DMS153 (cell line): ENCODE measurements at regions not wholly inside any gene's neighbourhood (a gene's known extent, or its start where the extent isn't known, plus 50 kb on each side); places are given as distances from the start of the nearest gene placed in this dataset.

Source experiments
- DNase-seq: peaks from one replicate; lab custom pipeline; 2025; lab: John Stamatoyannopoulos, UW

DNA sequence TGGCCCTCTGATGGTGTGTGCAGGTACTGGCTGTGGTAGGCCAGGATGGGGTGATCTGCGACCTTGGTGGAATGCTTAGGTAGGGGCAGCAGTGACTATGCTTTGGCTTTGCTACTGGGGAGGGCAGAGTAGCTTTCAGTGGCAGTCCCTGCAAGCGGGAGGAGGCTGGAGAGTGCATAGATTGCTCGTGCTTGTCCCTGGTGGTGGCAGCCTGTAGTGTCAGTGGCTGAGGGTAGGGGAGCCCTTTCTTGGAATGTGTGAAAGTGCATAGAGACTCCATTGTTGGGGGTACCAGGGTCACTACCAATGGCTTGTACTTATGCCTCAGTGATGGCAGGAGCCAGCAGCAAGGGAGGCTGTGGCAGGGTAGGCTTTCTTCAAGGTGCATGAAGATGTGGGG is 582.6 kb downstream of the MRPL39 start:
- DNase-seq = no peak

DNA sequence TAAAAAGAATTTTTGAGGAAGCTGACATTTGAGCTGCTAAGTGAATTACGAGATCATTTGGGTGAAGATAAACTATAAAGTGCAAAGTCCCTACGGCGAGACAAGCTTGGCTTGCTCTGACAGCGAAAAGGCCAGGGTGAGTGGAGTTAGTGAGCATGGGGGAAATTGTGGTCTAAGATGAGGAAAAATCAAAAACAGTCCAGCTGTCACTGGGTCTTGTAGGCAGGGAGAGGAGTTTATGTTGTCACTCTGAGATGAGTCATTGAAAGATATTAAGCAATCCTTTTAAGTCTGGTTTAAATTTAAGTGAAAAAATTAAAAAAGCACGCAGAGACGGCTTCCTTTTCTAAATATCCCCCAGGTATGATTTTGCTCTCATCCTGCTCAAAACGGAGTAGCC is 601.9 kb downstream of the MRPL39 start:
- no peak for DNase-seq

DNA sequence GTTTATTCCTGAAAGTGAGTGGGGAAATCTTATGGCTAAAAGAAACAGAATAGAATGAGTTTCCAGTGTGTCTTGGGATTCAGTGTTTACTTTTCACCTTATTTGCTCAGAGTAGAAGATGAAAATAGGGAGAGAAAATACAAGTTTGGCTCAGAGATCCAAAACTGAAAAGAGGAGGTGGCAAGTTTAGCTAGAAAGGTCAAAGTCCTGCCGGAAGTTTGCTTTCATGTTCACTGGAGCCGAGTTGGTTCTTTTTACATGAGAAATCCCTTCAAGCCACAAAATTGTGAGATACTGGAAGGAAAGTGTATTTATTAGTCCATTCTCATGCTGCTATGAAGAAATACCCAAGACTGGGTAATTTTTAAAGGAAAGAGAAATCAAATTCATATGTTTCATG is 604.6 kb downstream of the MRPL39 start:
- no peak for DNase-seq

DNA sequence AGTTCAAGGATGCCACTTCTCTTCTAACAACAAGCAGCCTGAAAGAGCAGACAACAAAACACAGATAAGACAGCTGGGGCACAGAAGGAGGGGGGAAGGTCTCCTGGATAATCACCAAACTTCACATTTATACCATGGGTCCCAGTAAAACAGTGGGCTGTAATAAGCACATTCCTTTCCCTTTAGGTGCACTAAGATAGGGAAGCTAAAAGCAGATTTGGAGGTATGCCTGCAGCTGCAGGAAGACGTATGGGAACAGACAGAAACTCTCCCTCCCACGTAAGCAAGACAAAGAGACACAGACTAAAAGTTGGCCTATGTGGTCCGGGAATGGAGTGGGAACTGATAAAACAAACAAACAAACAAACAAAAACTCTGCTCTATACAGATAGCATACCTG is 612.1 kb downstream of the MRPL39 start:
- no peak for DNase-seq

DNA sequence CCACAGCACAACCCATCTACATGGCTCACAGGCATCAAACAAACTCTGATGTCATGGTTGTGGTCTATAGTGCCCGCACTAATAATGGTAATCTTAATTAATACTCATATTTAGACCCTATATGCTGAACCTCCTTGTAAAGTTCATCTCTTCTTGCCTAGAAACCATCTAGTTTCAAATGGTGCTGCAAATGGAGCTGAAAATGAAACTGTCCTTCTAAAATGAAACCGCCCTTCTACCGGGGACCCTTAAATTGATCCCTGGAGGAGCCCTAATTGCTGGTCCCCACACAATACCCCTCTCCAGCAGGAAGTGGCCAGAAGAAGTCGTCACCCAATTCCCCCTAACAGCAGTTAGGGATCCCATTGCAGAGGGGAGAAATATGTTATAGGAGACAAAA is 612.6 kb downstream of the MRPL39 start:
- DNase-seq = no peak

DNA sequence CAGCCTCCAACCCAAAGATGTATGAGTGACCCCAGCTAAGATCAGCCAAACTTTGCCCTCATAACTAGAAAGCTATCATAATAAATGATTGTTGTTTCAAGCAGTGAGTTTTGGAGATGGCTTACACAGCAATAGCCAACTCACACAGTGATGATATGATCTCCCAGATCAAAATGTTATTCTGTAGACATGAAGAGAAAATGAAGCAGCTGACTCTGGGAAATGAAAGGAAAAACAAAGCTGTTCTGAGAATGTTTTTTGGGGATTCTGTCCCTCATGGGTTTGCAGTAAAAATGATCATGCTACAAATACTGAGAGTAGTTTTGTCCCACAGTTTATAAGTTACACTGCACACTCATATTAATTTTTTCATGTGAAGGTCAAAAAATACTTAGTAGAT is 617.8 kb downstream of the MRPL39 start:
- no peak for DNase-seq

DNA sequence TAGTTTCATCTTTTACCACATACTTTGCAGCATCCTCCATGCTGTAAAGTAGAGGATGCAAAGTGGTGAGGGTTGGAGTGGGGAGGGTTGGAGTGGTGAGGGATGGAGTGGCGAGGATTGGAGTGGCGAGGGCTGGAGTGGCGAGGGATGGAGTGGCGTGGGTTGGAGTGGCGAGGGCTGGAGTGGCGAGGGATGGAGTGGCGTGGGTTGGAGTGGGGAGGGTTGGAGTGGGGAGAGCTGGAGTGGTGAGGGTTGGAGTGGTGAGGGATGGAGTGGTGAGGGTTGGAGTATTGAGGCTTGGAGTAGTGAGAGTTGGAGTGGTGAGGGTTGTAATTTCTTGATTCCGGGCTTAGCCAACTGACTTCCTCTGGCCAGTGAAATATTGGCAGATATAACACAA is 618.3 kb downstream of the MRPL39 start:
- no peak for DNase-seq

DNA sequence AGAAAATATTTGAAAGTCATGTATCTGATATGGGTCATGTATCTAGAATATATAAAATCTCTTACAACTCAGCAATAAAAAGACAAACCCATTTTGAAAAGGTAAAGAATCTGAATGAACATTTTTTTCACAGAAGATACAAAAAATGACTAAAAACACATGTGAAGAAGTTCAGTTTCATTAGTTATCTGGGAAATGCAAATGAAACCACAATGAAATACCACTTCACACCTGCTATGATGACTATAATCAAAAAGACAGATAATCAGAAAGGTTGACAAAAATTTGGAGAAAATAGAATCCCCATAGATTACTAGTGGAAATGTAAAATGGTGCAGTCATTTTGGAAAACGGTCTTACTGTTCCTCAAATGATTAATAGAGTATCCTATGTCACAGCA is 631.0 kb downstream of the MRPL39 start:
- no peak for DNase-seq

DNA sequence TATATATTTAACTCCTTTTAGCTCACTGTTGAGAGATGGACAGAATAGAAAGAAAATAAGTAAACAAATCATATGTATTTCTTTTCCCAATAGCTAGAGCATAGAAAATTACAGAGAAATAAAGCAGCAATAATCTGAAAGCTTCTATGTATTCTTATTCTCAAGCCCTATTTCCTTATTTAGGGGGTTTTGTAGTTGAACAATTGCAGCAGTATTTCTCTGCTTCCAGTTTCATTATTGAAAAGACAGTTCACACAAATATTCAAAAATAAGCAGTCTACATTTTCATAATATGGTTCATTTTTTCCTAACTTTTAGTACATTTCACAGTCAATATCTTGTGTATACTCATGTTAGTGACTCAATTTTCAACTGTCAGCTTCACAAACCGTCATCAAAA is 638.2 kb downstream of the MRPL39 start:
- no peak for DNase-seq

DNA sequence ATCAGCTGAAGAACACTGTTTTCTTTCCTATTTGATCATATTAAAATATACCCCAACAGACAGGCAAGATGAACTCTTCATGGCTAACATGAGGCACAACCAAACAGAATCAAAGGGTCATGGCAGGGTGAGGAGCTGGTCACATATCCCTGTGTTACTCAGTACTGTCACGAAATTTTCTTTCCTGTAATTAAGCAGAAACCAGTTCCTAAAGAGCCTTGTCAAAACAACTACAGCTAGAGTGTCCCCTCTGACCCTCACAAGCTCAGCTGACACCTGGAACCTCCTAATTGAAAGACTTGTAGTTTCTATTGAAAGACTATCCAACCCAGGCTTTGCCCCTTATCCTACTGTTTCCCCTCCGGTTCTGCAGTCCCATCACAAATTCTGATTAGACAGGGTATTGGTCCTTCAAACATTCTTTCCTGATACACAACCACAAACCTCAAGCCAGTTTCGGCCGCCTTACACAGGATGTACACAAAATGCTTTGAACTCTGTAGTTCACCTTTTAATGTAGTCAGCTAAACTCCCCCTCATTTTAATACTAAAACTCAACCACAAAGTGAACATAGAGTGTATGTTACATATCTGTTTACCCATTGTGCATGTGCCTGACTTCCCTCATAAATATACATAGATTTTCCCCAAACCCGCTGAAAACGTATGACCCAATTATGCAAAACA is 651.9 kb downstream of the MRPL39 start:
- DNase-seq = no peak

DNA sequence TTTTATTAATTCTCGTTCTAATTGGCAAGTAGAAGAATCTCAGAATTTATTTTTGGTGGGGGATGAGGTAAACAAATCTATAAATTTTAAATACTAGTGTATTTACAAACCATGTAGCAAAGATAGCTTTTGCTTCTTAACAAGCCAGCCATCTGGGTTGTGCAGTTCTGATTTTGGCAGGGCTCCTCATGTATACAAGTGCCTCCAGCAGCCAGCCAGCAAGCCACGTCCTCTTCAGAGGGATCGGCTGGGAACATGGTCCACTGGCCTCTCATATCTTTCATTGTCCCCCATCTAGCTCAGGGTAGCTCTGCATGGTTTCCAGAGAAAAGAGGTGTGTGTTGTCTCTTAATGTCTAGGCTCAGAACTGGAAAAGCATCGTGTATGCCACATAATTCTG is 659.1 kb downstream of the MRPL39 start:
- DNase-seq = no peak

DNA sequence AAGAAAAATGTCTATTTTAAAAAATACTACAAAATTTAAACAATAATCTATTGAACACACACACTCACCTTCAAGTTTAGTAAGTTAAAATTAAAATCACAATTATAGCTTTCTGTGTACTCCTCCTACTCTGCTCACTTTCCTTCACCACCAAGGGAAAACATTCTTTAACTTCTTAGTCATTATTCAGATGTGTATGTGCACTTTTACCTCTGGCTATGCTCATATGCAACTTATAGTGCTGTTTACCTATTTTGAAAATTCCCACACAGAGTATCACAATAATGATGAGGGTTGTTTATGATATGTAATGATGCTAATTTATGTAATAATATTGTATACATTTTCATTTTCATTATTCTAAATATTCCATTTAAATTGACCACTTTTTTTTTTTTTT is 661.4 kb downstream of the MRPL39 start:
- DNase-seq = no peak

DNA sequence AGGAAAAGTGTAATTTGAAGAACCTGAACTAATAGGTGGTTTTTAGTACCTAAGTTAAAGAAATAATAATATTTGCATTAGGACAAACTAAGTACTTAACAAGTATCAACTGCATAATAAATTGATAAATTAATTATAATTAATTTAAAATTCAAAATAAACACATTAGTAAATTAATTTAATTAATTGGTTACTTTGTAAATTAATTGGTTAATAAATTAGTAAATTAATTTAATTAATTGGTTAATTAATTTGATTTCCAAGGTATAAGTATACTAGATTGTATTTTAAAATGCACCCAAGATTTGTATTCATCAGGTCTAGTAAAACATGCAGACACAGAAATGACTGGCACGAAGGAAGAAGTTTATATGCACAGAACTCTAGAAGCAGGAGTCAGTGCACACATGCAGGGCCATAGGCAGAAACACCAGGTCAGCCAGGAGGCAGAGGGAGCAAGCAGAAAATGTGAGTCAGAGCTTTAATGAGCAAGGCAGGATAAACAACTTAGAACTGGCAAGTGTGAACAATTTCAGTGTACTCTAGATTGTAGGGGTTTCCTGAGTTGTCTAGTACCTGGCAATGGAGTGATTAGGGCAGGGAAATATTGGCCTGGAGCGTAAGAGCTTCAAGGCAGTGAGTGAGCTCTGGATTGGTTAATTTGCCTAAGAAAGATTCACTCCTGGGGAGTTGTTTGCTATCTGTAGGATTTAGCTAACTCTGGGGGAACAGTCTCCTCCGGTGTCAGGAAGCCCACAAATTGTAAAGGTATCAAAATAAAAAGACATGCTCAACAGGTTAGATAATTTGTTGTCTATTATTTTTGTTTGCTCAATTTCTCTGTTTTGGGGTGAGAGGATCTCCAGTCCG is 665.7 kb downstream of the MRPL39 start:
- no peak for DNase-seq

DNA sequence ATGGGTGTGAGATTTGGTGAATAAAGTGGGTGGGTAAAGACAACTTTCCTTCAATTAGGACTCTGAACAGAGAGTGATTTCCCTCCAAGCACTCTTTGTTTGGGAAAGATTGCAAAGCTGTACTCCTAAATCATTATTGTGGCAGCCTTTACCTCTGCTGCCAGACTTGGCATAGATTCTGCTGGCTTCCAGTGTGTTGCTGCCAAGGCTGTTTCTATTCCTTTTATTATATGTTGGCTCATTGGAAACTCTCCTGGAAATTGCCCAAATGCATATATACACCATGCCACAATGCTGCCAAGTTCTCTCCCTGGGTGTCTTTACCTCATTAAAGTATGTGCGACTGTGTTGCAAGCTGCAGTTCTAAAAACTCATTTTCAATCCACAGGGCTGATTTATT is 668.0 kb downstream of the MRPL39 start:
- DNase-seq = no peak

DNA sequence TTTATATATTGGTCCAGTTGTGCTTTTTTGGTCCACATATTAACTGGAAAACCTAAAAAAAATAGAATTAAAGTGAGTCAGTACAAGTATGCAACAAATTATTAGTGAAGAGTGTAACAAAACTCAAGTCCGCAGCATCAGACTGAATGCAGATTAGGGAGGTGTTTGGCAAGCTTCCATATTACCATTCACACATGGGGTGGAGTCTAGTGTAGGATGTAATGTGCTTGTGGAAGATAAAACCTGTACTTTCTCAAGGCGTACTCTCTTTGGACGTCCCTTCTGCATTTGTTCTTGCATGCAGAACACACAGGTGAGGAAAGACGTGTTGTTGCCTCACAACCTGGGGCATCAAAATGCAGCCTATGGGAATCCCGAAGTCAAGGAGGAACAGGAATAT is 668.7 kb downstream of the MRPL39 start:
- no peak for DNase-seq

DNA sequence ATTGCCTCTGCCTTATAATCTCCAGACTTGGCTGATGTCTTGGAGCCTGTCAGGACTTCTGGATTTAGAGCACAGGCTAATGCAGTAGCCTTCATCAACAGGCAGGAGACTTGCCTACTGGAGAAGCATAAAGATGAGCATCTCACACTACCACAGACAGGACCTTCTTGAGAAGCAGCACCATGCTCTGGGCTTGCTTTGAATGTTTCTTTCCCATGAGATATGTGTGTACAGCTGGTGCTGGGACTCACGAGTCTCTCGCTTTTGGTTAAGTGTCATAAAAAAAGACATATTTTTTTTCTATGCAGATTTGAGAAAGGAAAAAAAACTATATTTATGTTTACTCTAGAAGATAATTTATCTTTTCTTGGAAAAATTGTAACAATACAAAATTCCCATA is 671.3 kb downstream of the MRPL39 start:
- no peak for DNase-seq

DNA sequence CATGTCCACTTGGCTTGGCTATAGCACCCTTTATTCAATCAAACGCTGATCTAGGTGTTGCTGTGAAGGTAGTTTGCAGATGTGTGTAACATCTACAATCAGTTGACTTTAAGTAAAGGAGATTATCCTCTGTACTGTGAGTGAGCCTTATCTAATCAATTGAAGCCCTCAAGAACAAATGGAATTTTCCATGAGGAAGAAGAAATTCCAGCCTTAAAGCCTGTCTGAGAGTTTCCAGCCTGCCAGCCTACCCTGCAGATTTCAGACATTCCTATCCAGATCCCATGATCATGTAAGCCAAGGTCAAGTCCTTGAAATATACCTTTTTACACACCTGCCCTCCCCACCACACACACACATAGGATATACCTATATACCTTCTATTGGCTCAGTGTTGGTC is 696.7 kb downstream of the MRPL39 start:
- DNase-seq = no peak

DNA sequence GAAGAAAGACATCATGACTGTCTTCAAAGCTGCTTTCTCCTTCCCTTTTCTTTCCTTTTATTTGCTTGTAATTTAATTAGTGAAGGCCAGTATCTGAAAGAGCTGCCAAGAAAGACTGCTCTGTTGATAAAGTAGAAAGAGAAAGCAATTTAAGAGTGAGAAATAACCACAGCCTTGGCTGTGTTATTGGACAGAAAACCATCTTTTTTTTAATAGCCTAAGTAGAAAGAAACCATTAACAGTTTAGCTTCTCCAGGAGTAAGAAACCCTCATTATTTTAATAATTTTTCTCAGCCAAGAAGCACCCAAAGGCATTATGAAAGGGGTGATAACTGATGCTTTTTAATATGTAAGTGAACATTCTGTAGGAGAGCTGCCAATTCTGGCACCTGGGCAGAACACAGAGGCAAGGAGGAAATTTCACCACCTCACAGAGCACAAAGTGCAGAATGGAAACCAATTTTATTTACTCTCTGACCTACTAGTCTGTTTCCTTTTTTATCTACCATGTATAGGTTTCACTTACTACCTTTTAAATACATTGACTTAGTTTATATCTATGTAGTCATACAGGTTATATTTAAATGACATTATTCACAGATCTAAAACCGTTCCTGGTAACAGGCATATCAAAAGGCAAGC is 703.2 kb downstream of the MRPL39 start:
- DNase-seq = no peak

DNA sequence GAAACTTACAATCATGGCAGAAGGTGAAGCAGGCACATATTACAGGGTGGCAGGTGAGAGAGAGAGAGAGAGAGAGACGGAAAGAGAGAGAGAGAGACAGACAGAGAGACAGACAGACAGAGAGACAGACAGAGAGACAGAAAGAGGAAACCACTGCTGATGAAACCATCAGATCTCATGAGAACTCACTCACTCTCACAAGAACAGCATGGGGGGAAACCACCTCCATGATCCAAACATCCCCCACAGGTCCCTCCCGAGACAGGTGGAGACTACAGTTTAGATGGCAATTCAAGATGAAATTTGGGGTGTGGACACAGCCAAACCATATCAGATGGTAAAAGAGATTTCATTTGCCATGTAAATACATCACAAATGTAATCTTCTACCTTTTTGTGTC is 708.1 kb downstream of the MRPL39 start:
- DNase-seq = no peak

DNA sequence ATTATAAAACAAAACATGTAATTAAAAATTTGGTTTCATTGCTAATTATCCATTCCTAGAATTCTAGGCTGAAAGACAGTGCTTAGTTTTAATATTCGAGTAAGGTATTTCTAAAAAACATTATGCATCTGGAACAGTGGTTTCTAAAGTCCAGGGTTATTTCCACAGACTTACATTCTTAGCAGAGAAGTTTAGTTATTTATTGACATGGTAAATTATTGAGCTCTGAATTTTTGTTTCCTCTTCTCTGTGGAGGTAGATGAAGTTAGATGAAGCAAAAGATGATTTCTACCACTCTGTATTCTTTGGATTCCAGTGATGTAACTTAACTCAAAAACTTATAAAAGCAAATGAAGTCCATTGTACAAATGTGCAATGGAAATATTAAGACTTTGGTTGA is 709.4 kb downstream of the MRPL39 start:
- no peak for DNase-seq

DNA sequence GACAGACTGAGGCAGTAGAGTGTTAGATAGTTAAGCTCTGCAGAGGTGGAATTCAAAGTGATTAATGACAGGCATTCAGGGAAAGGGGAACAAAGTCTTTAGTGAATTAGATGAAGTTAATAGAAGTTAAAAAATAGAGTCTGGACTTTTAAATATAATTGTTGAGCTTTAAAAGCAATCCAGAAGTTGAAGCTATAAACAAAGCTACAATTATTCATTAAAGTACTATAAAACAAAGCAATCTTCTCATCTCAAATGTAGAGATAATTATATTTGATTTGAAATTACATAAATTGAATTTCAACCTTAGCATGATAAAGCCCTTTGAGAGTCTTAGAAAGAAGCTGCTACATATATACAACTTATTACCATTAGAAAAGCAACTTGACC is 710.6 kb downstream of the MRPL39 start:
- no peak for DNase-seq

DNA sequence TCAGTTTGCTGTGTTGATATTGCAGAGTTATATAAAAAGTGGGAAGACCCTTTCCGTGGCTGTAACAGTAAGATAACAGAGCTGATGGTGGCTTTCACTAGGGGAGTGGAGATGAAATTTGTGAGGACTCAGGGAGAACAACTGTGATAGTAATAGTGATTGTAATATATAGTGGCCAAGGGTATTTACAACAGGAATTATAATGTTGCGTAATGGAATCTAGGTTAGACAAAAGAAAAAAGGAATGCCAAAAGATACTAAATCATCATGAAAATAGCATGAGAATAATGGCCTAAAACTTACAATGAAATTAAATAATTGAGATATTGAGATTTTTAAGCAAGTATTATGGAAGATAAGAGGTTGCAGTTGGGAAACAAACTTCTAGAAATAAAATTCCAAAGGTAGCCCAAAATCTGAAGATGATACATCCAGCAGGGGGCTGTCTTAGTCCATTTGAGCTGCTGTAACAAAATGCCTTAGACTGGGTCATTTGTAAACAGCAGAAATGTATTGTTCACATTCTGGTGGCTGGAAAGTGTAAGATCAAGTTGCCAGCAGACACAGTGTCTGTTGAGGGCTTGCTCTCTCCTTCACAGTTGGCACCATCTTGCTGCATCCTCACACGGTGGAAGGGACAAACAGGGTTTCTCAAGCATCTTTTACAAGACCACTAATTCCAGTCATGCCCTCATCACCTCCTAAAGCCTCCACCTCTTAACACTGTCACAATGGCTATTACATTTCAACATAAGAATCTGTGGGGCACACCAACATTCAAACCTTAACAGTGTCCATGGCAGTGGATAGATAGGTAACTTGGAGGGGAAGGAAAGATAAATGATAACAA is 711.2 kb downstream of the MRPL39 start:
- no peak for DNase-seq
